ENCODE measurements at regions not wholly inside any gene's neighbourhood (a gene's known extent, or its start where the extent isn't known, plus 50 kb on each side); places are given as distances from the start of the nearest gene placed in this dataset.

DNA sequence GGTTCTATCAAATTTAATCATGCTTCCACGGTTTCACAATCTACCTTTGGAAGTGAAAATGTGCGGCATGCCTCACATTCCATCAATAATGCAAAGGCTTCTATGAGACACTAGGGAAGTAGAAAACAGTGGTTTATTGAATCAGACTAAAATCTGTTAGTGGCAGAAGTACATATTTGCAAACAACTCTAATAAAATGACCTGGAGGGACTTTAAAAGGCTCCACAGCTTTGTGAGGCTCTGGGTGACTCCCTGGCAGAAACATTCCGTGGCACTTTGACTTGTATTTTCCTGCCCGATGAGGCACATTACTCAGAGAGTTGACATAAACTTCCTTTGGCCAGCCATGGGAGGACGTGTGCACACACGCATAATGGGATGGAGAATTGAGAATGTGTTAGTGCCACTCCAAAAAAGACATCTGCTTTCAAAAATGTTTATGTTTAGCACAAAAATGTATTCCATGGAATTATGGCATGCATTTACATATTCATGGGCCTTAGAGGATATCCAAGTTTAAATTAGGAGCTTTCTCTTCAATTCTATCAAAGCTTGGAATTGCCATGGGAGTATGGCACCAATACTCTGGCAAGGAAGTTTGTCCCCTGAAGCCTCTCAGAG, 60.0 kb upstream of the SSX2IP start:
- TF ChIP-seq, protein P1, sequence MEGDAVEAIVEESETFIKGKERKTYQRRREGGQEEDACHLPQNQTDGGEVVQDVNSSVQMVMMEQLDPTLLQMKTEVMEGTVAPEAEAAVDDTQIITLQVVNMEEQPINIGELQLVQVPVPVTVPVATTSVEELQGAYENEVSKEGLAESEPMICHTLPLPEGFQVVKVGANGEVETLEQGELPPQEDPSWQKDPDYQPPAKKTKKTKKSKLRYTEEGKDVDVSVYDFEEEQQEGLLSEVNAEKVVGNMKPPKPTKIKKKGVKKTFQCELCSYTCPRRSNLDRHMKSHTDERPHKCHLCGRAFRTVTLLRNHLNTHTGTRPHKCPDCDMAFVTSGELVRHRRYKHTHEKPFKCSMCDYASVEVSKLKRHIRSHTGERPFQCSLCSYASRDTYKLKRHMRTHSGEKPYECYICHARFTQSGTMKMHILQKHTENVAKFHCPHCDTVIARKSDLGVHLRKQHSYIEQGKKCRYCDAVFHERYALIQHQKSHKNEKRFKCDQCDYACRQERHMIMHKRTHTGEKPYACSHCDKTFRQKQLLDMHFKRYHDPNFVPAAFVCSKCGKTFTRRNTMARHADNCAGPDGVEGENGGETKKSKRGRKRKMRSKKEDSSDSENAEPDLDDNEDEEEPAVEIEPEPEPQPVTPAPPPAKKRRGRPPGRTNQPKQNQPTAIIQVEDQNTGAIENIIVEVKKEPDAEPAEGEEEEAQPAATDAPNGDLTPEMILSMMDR (IDR thresholded peaks at IDR 0.05) = no peak
- TF ChIP-seq POLR2A (IDR thresholded peaks at IDR 0.05) = no peak

All from Peyer's patch (tissue), 4 donors.